ENCODE measurements at regions not wholly inside any gene's neighbourhood (a gene's known extent, or its start where the extent isn't known, plus 50 kb on each side); places are given as distances from the start of the nearest gene placed in this dataset.
A peak's percentile ranks its signal among the peaks of the same experiment; 100 is the strongest.

DNA sequence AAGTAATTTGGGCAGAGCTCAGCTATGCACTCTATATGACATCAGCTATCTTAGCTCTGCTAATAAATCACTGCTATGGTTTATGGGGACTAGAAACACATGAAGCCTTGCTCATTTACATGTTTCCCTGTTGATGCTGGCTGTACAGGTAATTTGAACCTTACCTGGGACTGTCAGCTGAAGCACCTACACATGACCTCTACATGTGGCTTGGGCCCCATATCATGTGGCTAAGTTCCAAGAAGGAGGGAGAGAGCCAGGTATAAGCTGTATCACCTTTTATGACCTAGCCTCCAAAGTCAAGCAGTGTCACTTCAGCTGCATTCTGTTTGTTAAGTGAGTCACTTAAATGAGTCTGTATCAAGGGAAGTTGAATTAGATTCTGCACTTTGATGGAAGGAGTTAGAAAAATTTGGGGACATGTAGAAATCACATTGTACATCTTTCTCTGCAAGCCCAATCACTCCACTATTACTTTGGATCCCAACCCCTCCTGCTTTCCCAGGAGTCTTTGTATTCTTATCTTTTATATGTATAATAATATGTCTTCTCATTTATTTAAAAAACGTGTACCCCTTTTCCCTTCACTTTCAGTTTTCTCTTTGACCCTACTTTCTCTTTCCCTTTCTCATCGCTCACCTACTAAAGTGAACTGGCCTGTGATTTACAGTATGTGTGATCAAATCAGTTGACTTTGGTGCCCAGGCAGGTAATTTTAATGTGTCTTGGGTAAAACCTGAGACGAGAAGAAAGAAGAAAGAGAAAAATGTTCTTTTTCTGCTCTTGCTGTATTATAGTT, 53.4 kb upstream of the PRKACB start:
- DNase-seq (ENCODE audit: low spot score), result no peak

- no peak for DNase-seq (ENCODE audit: low spot score)
Measured at GRCh38 chr1:84089867-84090266, 54.2 kb upstream of the PRKACB start.

DNA sequence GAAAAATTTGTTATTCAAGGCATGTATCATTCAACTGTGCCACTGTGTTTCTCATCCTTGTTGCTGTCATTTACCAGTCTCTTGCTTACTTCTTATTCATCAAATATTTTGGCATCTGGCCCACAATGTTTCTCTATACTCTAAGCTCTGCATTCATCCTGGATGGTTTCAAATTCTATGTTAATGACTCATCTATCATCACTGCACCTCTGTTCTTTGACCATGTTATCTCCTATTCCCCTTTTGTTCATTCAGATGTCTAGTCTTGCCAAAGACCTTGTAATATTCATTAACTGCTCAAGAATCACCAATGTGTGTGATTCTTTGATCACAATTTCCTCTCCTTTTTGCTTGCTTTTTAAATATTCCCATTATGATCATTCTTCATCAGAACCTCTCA, 54.6 kb upstream of the PRKACB start:
- DNase-seq (ENCODE audit: low spot score), result no peak

- no peak for DNase-seq (ENCODE audit: low spot score)
Measured at GRCh38 chr1:84086616-84087015, 57.5 kb upstream of the PRKACB start.

DNA sequence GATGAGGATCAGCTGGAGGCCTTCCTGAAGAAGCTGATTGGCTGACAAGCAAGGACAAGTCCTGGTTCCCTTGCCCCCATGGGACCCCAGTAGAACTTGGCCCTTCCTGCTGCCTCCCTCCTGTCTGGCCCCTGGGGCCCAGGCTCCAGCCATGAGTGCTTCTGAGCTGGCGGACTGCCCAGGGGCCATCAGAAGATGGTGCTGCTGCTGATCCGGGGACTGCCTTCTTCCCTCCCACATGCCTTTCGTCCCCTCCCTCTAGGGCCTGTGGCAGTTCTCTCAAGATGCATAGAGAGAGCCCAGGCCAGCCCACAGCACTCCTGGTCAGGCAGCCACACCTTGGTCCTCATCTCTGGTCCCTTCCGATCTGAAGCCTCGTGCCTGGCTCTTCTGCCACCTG, 57.9 kb upstream of the PRKACB start:
- no peak for DNase-seq (ENCODE audit: low spot score)

DNA sequence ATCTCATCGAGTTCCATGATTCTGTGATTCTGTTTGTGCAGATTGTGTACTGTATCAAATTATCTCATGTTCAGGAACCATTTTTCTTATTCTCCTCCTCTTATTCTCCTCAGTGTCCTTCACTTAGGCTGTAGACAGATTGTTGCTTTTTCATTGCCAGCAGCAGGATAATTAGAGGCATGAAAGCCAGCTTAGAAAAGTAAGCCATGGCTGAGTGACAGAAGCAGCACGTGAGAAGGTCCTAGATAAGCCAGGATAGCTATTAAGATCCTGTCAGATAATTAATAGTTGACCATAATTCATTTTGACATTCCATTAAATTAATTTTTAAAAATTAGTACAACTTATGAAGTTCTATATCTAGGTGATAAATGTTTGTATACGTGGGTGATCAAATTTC, 60.8 kb upstream of the PRKACB start:
- no peak for DNase-seq (ENCODE audit: low spot score)

DNA sequence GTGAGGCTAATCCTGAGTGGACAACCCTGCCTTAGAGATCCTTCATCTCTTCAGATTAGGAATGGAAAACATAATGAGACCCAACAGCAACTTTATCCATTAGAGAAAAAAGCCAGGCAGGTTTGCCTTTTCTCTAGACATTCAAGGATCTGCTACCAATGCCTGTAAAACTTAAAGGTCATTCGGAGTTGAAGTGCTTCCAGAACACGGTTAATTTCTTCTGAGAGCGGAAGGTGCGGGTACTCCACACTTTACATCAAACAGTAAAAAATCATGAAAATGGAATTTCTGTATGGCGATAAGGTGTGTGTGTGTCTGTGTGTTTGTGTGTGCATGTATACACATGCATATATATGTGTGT, 65.2 kb upstream of the PRKACB start:
- DNase-seq (ENCODE audit: low spot score), result no peak

GRCh38 chr1:84078108-84078841, 65.8 kb upstream of the PRKACB start:
- peak; percentile 26 for DNase-seq (ENCODE audit: low spot score)

GRCh38 chr1:84077476-84078107, 66.5 kb upstream of the PRKACB start:
- DNase-seq (ENCODE audit: low spot score), result peak; percentile 59

DNA sequence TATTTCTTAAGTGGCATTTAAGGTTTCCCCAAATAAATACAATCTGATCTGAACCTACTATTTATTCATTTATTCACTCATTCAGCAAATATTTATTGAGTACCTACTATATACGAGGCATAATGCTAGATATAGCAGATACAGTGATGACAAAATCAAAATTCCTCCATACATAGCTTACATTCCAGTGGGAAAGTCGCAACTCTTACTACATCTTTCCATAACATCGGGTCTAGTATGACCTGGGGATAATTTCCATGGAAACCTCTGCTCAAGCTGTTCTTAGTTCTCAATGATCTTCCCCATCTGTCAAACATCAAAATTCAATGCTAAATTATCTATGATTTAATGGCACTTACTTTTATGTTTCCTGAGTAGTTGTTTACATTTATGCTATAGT, 70.8 kb upstream of the PRKACB start:
- DNase-seq (ENCODE audit: low spot score), result no peak

DNA sequence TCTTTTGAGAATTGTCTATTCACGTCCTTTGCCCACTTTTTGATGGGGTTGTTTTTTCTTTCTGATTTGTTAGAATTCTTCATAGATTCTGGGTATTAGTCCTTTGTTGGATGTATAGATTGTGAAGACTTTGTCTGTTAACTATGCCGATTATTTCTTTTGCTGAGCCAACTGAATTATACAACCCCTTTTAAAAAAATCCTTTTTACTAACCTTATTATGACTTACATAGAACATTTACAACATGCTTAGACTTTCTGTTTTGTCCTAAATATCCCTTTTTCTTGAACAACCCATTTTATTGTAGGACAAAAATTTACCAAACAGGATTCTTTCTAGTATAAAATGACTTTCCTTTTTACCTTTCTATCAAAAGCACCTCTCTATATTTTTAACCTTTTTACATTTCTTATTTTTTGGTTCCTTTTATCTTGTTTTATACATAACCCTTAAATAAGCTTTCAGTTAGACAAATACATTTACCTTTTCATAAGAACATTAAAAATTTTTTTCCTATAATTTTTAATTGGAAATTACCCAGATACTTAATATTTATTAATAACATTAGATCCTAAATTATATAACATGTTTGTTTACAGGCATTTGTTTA, 70.4 kb upstream of the TTLL7 start:
- no peak for DNase-seq (ENCODE audit: low spot score)

DNA sequence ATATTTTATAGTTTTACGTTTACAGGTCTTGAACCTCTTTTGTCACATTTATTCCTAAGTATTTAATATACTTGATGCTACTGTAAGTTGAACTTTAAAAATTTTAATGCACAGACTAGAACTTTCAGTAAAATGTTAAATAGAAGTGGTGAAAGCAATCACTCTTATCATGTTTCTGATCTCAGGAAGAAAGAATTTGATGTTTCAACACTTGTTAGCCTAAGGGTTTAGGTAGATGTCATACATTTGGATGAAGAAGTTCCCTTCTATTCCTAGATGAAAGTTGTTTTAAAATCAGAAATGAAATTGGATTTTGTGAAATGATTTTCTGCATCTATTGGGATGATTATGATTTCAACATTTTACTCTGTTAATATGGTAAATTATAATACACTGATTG, 63.6 kb upstream of the TTLL7 start:
- no peak for DNase-seq (ENCODE audit: low spot score)

- no peak for DNase-seq (ENCODE audit: low spot score)
Measured at GRCh38 chr1:84061336-84061735, 62.4 kb upstream of the TTLL7 start.

GRCh38 chr1:84060781-84061180, 61.8 kb upstream of the TTLL7 start:
- no peak for DNase-seq (ENCODE audit: low spot score)

GRCh38 chr1:84048820-84049219, 49.9 kb upstream of the TTLL7 start:
- DNase-seq (ENCODE audit: low spot score), result no peak
